Mesothelial cell of epicardium (in vitro differentiated cells): ENCODE measurements at regions not wholly inside any gene's neighbourhood (a gene's known extent, or its start where the extent isn't known, plus 50 kb on each side); places are given as distances from the start of the nearest gene placed in this dataset.

ENCODE experiments used
- DNase-seq, 2 experiments: peaks; one replicate each; pipeline ENCODE4 v3.0.0; 2021; ENCODE audit warnings: low spot score in 2 of 2; ENCODE audit not compliant: unreplicated experiment in 2 of 2
- H3K27ac Mint-ChIP-seq: 2 replicates; pipeline ENCODE4 v1.8.0; 2021; ENCODE audit warnings: mixed read lengths
- H3K27me3 Mint-ChIP-seq: 2 replicates; pipeline ENCODE4 v1.8.0; 2021; ENCODE audit warnings: low read depth, mixed read lengths
- H3K36me3 Mint-ChIP-seq: 2 replicates; pipeline ENCODE4 v1.8.0; 2021; ENCODE audit warnings: mixed read lengths
- H3K4me1 Mint-ChIP-seq: 2 replicates; pipeline ENCODE4 v1.8.0; 2021; ENCODE audit warnings: mixed read lengths
- H3K4me3 Mint-ChIP-seq: 2 replicates; pipeline ENCODE4 v1.8.0; 2021; ENCODE audit warnings: mild to moderate bottlenecking, moderate library complexity, mixed read lengths
- H3K9me3 Mint-ChIP-seq: 2 replicates; pipeline ENCODE4 v1.8.0; 2021; ENCODE audit warnings: mixed read lengths
- CTCF ChIP-seq: fragments of 200-600 bp; sonication (generic); IDR thresholded peaks from one replicate; pipeline ENCODE4 v1.5.0; 2021; ENCODE audit warnings: antibody characterized with exemption; ENCODE audit not compliant: unreplicated experiment

- Mint-ChIP-seq H3K4me1 (peaks cover 58% of the 10 kb centered on the region), H3K27ac (no peak overlapping the region), H3K9me3 (peaks cover 11% of the 10 kb centered on the region), H3K27me3 (peaks cover 2% of the 10 kb centered on the region), H3K4me3 (no peak overlapping the region), H3K36me3 (no peaks in the 10 kb centered on the region)
- TF ChIP-seq CTCF, result no peak
- no peak for DNase-seq
Measured at GRCh38 chr10:44806950-44807349, 104.2 kb upstream of the TMEM72 start.

DNA sequence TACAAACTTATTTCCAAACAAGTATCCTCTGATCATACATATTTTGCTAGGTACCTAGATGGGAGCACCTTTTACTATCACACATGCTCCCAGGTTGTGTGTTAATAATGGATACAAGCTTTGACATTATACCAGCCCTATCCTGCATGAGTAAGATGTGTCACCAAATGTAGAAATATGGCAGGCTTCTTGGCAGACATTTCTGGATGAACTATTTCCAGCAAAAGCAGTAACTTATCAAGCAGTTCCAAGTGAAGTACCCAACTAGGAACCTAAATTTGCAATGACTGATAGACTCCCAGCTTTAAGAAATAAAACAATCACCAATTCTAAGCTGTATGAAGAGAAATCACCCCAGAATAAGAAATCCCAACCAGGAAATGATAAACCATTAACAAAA, 103.7 kb upstream of the TMEM72 start:
- no peak for TF ChIP-seq CTCF
- peaks cover 2% of the 10 kb centered on the region for H3K27me3 Mint-ChIP-seq
- no peak overlapping the region for H3K4me3 Mint-ChIP-seq
- no peak for DNase-seq
- H3K27ac Mint-ChIP-seq, result no peak overlapping the region
- no peaks in the 10 kb centered on the region for H3K36me3 Mint-ChIP-seq
- peaks cover 11% of the 10 kb centered on the region for H3K9me3 Mint-ChIP-seq
- peaks cover 53% of the 10 kb centered on the region for H3K4me1 Mint-ChIP-seq

DNA sequence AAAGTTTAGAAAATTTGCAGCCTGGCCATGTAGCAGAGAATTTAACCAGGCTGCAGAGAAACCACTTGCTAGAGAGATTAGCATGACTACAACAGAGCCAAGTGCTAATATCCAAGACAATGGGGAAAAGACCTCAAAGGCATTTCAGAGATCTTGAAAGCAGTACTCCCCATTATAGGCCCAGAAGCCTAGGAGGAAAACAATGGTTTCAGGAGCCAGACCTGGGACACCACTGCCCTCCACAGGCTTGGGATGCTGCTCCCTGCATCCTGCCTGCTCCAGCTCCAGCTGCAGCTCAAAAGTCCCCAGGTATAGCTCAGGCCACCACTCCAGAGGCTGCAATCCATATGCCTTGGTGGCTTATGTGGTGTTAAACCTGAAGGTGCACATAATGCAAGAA, 101.5 kb upstream of the TMEM72 start:
- H3K27me3 Mint-ChIP-seq, result peaks cover 4% of the 10 kb centered on the region
- H3K9me3 Mint-ChIP-seq, result peaks cover 17% of the 10 kb centered on the region
- DNase-seq, result no peak
- H3K27ac Mint-ChIP-seq, result no peak overlapping the region
- H3K4me3 Mint-ChIP-seq, result no peak overlapping the region
- no peaks in the 10 kb centered on the region for H3K36me3 Mint-ChIP-seq
- peaks cover 31% of the 10 kb centered on the region for H3K4me1 Mint-ChIP-seq
- TF ChIP-seq CTCF, result no peak

GRCh38 chr10:44811072-44811471, 100.1 kb upstream of the TMEM72 start:
- Mint-ChIP-seq H3K9me3 (peaks cover 17% of the 10 kb centered on the region), H3K4me3 (no peak overlapping the region), H3K27me3 (peaks cover 2% of the 10 kb centered on the region), H3K27ac (no peak overlapping the region), H3K36me3 (no peaks in the 10 kb centered on the region), H3K4me1 (peaks cover 17% of the 10 kb centered on the region)
- TF ChIP-seq CTCF, result no peak
- DNase-seq, result no peak

DNA sequence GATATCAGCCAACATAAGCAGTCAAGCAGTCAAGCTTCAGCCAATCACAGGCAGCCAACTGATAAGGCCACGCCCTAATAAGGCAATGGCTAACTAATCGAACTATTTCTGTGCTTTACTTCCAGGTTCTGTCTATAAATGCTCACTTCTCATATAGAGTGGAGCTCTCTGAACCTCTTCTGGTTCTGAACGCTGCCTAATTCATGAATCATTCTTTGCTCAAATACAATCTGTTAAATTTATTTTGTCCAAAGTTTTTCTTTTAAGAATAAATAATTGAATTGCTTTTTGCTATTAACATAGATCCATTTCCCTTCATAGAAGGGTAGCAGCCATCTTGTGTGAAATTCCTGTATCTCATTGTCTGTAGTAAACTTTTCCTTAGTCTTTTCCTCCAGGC, 97.9 kb upstream of the TMEM72 start:
- H3K27ac Mint-ChIP-seq, result no peak overlapping the region
- DNase-seq, result no peak
- H3K4me3 Mint-ChIP-seq, result no peak overlapping the region
- H3K9me3 Mint-ChIP-seq, result peaks cover 17% of the 10 kb centered on the region
- no peaks in the 10 kb centered on the region for H3K36me3 Mint-ChIP-seq
- peaks cover 2% of the 10 kb centered on the region for H3K27me3 Mint-ChIP-seq
- H3K4me1 Mint-ChIP-seq, result peaks cover 6% of the 10 kb centered on the region
- TF ChIP-seq CTCF, result no peak

- no peak for TF ChIP-seq CTCF
- H3K27ac Mint-ChIP-seq, result no peak overlapping the region
- H3K36me3 Mint-ChIP-seq, result no peaks in the 10 kb centered on the region
- no peak for DNase-seq
- peaks cover 10% of the 10 kb centered on the region for H3K9me3 Mint-ChIP-seq
- peaks cover 2% of the 10 kb centered on the region for H3K27me3 Mint-ChIP-seq
- peaks cover 10% of the 10 kb centered on the region for H3K4me1 Mint-ChIP-seq
- no peak overlapping the region for H3K4me3 Mint-ChIP-seq
Measured at GRCh38 chr10:44814929-44815328, 96.2 kb upstream of the TMEM72 start.
